GM23338 (cell line): ENCODE measurements at regions not wholly inside any gene's neighbourhood (a gene's known extent, or its start where the extent isn't known, plus 50 kb on each side); places are given as distances from the start of the nearest gene placed in this dataset.

ENCODE experiments used
- ATAC-seq: fragments of 200-7000 bp; cut with Tn5 transposase; 3 replicates; pipeline ENCODE4 v1.9.1; 2020
- DNase-seq: peaks from one replicate; pipeline ENCODE4 v3.0.0-alpha.2; 2015; ENCODE audit warnings: low spot score
- H2AFZ ChIP-seq: fragments of 200-600 bp; sonication (generic); 2 replicates; pipeline ENCODE4 v1.8.0; 2016; ENCODE audit warnings: antibody characterized with exemption, mild to moderate bottlenecking, moderate library complexity
- H3F3A ChIP-seq: fragments of 200-600 bp; sonication (generic); replicated peaks from 2 replicates; pipeline ENCODE4 v1.8.0; 2017; ENCODE audit warnings: antibody characterized with exemption, mixed run types, low read depth
- H3K27ac ChIP-seq: fragments of 200-600 bp; sonication (generic); 2 replicates; pipeline ENCODE4 v1.6.1; 2016; ENCODE audit warnings: low read depth
- H3K27me3 ChIP-seq: fragments of 200-600 bp; sonication (generic); 2 replicates; pipeline ENCODE4 v1.8.0; 2016; ENCODE audit warnings: mild to moderate bottlenecking, mixed run types, moderate library complexity; ENCODE audit not compliant: insufficient read depth
- H3K36me3 ChIP-seq: fragments of 200-600 bp; sonication (generic); 2 replicates; pipeline ENCODE4 v1.8.0; 2016; ENCODE audit warnings: mild to moderate bottlenecking; ENCODE audit not compliant: insufficient read depth
- H3K4me1 ChIP-seq: fragments of 200-600 bp; sonication (generic); 2 replicates; pipeline ENCODE4 v1.8.0; 2016; ENCODE audit warnings: mild to moderate bottlenecking, moderate library complexity; ENCODE audit not compliant: insufficient read depth
- H3K4me2 ChIP-seq: fragments of 200-600 bp; sonication (generic); 2 replicates; pipeline ENCODE4 v1.7.1; 2017; ENCODE audit warnings: mixed run types
- H3K4me3 ChIP-seq: fragments of 200-600 bp; sonication (generic); 2 replicates; pipeline ENCODE4 v1.6.1; 2016; ENCODE audit warnings: mixed run types
- H3K79me2 ChIP-seq: fragments of 200-600 bp; sonication (generic); replicated peaks from 2 replicates; pipeline ENCODE4 v1.8.0; 2017; ENCODE audit warnings: mild to moderate bottlenecking; ENCODE audit not compliant: insufficient read depth
- H3K9me2 ChIP-seq: fragments of 200-600 bp; sonication (generic); 2 replicates; pipeline ENCODE4 v1.8.0; 2017; ENCODE audit not compliant: insufficient read depth
- H4K20me1 ChIP-seq: fragments of 200-600 bp; sonication (generic); replicated peaks from 2 replicates; pipeline ENCODE4 v1.8.0; 2017; ENCODE audit warnings: mild to moderate bottlenecking; ENCODE audit not compliant: insufficient read depth
- H3K27ac Mint-ChIP-seq: 2 replicates; pipeline ENCODE4 v1.8.0; 2020; ENCODE audit warnings: inconsistent platforms, mild to moderate bottlenecking, moderate library complexity, mixed read lengths
- H3K27me3 Mint-ChIP-seq: 3 replicates; pipeline ENCODE4 v1.8.0; 2022; ENCODE audit warnings: low read depth, mild to moderate bottlenecking, moderate library complexity, mixed read lengths, inconsistent platforms; ENCODE audit not compliant: insufficient read depth, poor library complexity
- H3K36me3 Mint-ChIP-seq: 3 replicates; pipeline ENCODE4 v1.8.0; 2021; ENCODE audit warnings: low read depth, mild to moderate bottlenecking, inconsistent platforms, moderate library complexity, mixed read lengths
- H3K4me1 Mint-ChIP-seq: 3 replicates; pipeline ENCODE4 v1.8.0; 2020; ENCODE audit warnings: mild to moderate bottlenecking, inconsistent platforms, mixed read lengths
- H3K4me3 Mint-ChIP-seq: 3 replicates; pipeline ENCODE4 v1.8.0; 2021; ENCODE audit warnings: moderate library complexity, mild to moderate bottlenecking, inconsistent platforms, mixed read lengths
- H3K9me3 Mint-ChIP-seq: 3 replicates; pipeline ENCODE4 v1.8.0; 2020; ENCODE audit warnings: moderate library complexity, mild to moderate bottlenecking, inconsistent platforms, mixed read lengths
- CREB1 ChIP-seq: fragments of 250-450 bp; sonication (Bioruptor Pico); IDR thresholded peaks from 2 replicates; pipeline ENCODE4 v1.5.0; 2020; ENCODE audit warnings: low read depth, mild to moderate bottlenecking, moderate library complexity
- ETS1 ChIP-seq: IDR thresholded peaks from 2 replicates; pipeline ENCODE4 v1.6.1; 2016; ENCODE audit warnings: antibody characterized with exemption
- JUNB ChIP-seq: IDR thresholded peaks from one replicate; pipeline ENCODE4 v1.6.1; 2016; ENCODE audit warnings: antibody characterized with exemption; ENCODE audit not compliant: unreplicated experiment
- NANOG ChIP-seq: IDR thresholded peaks from 2 replicates; pipeline ENCODE4 v1.6.1; 2016; ENCODE audit warnings: antibody characterized with exemption, borderline replicate concordance
- POLR2AphosphoS5 ChIP-seq: IDR thresholded peaks from 2 replicates; pipeline ENCODE4 v1.6.1; 2016; ENCODE audit warnings: antibody characterized with exemption, low read depth
- ZNF114 ChIP-seq: fragments of 250-450 bp; sonication (Bioruptor Pico); IDR thresholded peaks from 2 replicates; pipeline ENCODE4 v1.5.0; 2020; ENCODE audit warnings: mild to moderate bottlenecking, moderate library complexity
- ZNF331 ChIP-seq: fragments of 250-450 bp; sonication (Bioruptor Pico); IDR thresholded peaks from 2 replicates; pipeline ENCODE4 v1.5.0; 2020; ENCODE audit warnings: low read depth, mild to moderate bottlenecking, moderate library complexity
- TF ChIP-seq, protein P1 (sequence below): fragments of 250-450 bp; sonication (Bioruptor Pico); IDR thresholded peaks from 2 replicates; pipeline ENCODE4 v1.5.0; 2020; ENCODE audit warnings: mild to moderate bottlenecking, moderate library complexity
- TF ChIP-seq, protein P2 (sequence below): IDR thresholded peaks from one replicate; pipeline ENCODE4 v1.6.1; 2018; ENCODE audit warnings: antibody characterized with exemption; ENCODE audit not compliant: unreplicated experiment

DNA sequence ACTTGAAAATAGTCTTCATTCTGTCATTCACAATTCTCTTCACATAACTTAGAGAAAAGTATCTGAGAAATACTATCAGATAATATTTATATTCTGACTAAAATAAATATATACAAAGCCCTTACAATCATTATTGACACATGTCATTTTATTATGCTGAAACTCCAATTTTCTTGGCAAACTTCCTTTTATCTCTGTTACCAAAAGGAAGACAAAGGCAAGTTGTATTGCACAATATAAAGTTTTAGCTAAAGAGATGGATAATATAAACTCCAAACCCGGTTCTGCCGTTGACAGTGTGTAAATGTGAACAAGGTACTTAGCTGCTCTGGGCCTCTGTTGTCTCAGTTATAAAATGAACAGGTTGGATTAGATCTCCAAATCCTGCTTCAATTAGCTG lies 99.0 kb upstream of the MDFIC start:
- no peaks in the 10 kb centered on the region for H3F3A ChIP-seq
- Mint-ChIP-seq H3K4me3 (no peak overlapping the region), H3K36me3 (peaks cover 24% of the 10 kb centered on the region; the same call in 2 of the 3 replicates), H3K27me3 (peaks cover 3% of the 10 kb centered on the region), H3K4me1 (peaks cover 52% of the 10 kb centered on the region), H3K27ac (peak overlapping the region; percentile 85), H3K9me3 (peaks cover 16% of the 10 kb centered on the region; the same call in 2 of the 3 replicates)
- ATAC-seq (no peak), DNase-seq (no peak)
- no peak overlapping the region for H3K4me3 ChIP-seq
- no peaks in the 10 kb centered on the region for H3K79me2 ChIP-seq
- no peak for TF ChIP-seq CREB1 (CRISPR knock-in tag)
- no peak for TF ChIP-seq ETS1
- no peak for TF ChIP-seq ZNF114 (CRISPR knock-in tag)
- TF ChIP-seq ZNF331 (CRISPR knock-in tag), result no peak
- H3K27me3 ChIP-seq, result no peaks in the 10 kb centered on the region
- no peak overlapping the region for H2AFZ ChIP-seq
- no peaks in the 10 kb centered on the region for H3K9me2 ChIP-seq
- H3K27ac ChIP-seq, result peak overlapping the region; percentile 47; the same call in 1 of the 2 replicates
- H4K20me1 ChIP-seq, result no peaks in the 10 kb centered on the region
- H3K4me2 ChIP-seq, result peak overlapping the region; percentile 10; the same call in 1 of the 2 replicates
- peaks cover 34% of the 10 kb centered on the region for H3K4me1 ChIP-seq
- H3K36me3 ChIP-seq, result no peaks in the 10 kb centered on the region

DNA sequence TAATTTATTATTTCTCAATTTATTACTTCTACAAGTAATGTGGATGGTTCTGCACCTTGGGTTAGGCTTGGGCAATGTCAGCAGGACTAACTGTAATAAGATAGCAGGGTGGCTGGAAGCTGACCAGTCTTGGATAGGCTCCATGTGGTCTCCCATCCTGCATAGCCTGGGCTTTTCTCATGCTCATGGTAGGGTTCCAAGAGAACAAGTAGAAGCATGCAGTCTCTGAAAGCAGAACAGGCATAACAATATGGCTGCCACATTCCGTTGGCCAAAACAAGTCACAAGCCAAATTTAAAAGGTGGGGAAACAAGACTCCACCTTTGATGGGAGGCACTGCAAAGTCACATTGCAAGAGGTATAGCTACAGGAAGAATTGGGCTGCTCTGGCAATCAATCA lies 98.6 kb upstream of the MDFIC start:
- H3K27me3 ChIP-seq, result no peaks in the 10 kb centered on the region
- 0 out of 2 replicates have a peak overlapping the region, but pooled peaks have one; percentile 47 for H3K27ac ChIP-seq
- peaks cover 16% of the 10 kb centered on the region; the same call in 2 of the 3 replicates for H3K9me3 Mint-ChIP-seq
- no peaks in the 10 kb centered on the region for H3K9me2 ChIP-seq
- no peak overlapping the region for H3K4me3 ChIP-seq
- peak; percentile 88 for ATAC-seq
- H3K79me2 ChIP-seq, result no peaks in the 10 kb centered on the region
- H3K4me2 ChIP-seq, result peak overlapping the region; percentile 10; the same call in 1 of the 2 replicates
- no peaks in the 10 kb centered on the region for H4K20me1 ChIP-seq
- H2AFZ ChIP-seq, result no peak overlapping the region
- peaks cover 34% of the 10 kb centered on the region for H3K4me1 ChIP-seq
- peaks cover 3% of the 10 kb centered on the region for H3K27me3 Mint-ChIP-seq
- peaks cover 52% of the 10 kb centered on the region for H3K4me1 Mint-ChIP-seq
- H3K4me3 Mint-ChIP-seq, result no peak overlapping the region
- peak overlapping the region; percentile 85 for H3K27ac Mint-ChIP-seq
- no peaks in the 10 kb centered on the region for H3K36me3 ChIP-seq
- H3F3A ChIP-seq, result no peaks in the 10 kb centered on the region
- peaks cover 24% of the 10 kb centered on the region; the same call in 2 of the 3 replicates for H3K36me3 Mint-ChIP-seq
- peak; percentile 56 for DNase-seq
- TF ChIP-seq CREB1 (CRISPR knock-in tag) (no peak), POLR2AphosphoS5 (no peak), JUNB (no peak), ETS1 (no peak), ZNF114 (CRISPR knock-in tag) (peak; percentile 83; the same call in 1 of the 2 replicates), NANOG (no peak)
- TF ChIP-seq, protein P1, sequence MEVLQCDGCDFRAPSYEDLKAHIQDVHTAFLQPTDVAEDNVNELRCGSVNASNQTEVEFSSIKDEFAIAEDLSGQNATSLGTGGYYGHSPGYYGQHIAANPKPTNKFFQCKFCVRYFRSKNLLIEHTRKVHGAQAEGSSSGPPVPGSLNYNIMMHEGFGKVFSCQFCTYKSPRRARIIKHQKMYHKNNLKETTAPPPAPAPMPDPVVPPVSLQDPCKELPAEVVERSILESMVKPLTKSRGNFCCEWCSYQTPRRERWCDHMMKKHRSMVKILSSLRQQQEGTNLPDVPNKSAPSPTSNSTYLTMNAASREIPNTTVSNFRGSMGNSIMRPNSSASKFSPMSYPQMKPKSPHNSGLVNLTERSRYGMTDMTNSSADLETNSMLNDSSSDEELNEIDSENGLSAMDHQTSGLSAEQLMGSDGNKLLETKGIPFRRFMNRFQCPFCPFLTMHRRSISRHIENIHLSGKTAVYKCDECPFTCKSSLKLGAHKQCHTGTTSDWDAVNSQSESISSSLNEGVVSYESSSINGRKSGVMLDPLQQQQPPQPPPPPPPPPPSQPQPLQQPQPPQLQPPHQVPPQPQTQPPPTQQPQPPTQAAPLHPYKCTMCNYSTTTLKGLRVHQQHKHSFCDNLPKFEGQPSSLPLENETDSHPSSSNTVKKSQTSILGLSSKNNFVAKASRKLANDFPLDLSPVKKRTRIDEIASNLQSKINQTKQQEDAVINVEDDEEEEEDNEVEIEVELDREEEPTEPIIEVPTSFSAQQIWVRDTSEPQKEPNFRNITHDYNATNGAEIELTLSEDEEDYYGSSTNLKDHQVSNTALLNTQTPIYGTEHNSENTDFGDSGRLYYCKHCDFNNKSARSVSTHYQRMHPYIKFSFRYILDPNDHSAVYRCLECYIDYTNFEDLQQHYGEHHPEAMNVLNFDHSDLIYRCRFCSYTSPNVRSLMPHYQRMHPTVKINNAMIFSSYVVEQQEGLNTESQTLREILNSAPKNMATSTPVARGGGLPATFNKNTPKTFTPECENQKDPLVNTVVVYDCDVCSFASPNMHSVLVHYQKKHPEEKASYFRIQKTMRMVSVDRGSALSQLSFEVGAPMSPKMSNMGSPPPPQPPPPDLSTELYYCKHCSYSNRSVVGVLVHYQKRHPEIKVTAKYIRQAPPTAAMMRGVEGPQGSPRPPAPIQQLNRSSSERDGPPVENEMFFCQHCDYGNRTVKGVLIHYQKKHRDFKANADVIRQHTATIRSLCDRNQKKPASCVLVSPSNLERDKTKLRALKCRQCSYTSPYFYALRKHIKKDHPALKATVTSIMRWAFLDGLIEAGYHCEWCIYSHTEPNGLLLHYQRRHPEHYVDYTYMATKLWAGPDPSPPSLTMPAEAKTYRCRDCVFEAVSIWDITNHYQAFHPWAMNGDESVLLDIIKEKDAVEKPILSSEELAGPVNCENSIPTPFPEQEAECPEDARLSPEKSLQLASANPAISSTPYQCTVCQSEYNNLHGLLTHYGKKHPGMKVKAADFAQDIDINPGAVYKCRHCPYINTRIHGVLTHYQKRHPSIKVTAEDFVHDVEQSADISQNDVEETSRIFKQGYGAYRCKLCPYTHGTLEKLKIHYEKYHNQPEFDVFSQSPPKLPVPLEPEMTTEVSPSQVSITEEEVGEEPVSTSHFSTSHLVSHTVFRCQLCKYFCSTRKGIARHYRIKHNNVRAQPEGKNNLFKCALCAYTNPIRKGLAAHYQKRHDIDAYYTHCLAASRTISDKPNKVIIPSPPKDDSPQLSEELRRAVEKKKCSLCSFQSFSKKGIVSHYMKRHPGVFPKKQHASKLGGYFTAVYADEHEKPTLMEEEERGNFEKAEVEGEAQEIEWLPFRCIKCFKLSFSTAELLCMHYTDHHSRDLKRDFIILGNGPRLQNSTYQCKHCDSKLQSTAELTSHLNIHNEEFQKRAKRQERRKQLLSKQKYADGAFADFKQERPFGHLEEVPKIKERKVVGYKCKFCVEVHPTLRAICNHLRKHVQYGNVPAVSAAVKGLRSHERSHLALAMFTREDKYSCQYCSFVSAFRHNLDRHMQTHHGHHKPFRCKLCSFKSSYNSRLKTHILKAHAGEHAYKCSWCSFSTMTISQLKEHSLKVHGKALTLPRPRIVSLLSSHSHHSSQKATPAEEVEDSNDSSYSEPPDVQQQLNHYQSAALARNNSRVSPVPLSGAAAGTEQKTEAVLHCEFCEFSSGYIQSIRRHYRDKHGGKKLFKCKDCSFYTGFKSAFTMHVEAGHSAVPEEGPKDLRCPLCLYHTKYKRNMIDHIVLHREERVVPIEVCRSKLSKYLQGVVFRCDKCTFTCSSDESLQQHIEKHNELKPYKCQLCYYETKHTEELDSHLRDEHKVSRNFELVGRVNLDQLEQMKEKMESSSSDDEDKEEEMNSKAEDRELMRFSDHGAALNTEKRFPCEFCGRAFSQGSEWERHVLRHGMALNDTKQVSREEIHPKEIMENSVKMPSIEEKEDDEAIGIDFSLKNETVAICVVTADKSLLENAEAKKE, result peak; percentile 97
- TF ChIP-seq, protein P2, sequence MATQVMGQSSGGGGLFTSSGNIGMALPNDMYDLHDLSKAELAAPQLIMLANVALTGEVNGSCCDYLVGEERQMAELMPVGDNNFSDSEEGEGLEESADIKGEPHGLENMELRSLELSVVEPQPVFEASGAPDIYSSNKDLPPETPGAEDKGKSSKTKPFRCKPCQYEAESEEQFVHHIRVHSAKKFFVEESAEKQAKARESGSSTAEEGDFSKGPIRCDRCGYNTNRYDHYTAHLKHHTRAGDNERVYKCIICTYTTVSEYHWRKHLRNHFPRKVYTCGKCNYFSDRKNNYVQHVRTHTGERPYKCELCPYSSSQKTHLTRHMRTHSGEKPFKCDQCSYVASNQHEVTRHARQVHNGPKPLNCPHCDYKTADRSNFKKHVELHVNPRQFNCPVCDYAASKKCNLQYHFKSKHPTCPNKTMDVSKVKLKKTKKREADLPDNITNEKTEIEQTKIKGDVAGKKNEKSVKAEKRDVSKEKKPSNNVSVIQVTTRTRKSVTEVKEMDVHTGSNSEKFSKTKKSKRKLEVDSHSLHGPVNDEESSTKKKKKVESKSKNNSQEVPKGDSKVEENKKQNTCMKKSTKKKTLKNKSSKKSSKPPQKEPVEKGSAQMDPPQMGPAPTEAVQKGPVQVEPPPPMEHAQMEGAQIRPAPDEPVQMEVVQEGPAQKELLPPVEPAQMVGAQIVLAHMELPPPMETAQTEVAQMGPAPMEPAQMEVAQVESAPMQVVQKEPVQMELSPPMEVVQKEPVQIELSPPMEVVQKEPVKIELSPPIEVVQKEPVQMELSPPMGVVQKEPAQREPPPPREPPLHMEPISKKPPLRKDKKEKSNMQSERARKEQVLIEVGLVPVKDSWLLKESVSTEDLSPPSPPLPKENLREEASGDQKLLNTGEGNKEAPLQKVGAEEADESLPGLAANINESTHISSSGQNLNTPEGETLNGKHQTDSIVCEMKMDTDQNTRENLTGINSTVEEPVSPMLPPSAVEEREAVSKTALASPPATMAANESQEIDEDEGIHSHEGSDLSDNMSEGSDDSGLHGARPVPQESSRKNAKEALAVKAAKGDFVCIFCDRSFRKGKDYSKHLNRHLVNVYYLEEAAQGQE, result no peak
